WTC11 (cell line): ENCODE measurements at regions not wholly inside any gene's neighbourhood (a gene's known extent, or its start where the extent isn't known, plus 50 kb on each side); places are given as distances from the start of the nearest gene placed in this dataset.

Experiments
- ATAC-seq: fragments of 200-7000 bp; cut with Tn5 transposase; 2 replicates; pipeline ENCODE4 v1.10.0; 2021; ENCODE audit warnings: mild to moderate bottlenecking, moderate library complexity
- CTCF ChIA-PET: fragments of 300-600 bp; sonication (Branson Sonifier 250); formaldehyde crosslinking; loops from one replicate; lab custom pipeline; 2021; ENCODE audit warnings: antibody characterized with exemption; lab: Charles Lee
- POLR2A ChIA-PET: fragments of 350-600 bp; sonication (Branson Sonifier 250); formaldehyde crosslinking; loops from one replicate; lab custom pipeline; 2021; ENCODE audit warnings: antibody characterized with exemption; lab: Charles Lee
- DNase-seq: peaks from one replicate; pipeline ENCODE4 v3.0.0; 2021; ENCODE audit warnings: low spot score
- H3K27ac Mint-ChIP-seq: 2 replicates; pipeline ENCODE4 v1.8.0; 2021; ENCODE audit warnings: mixed read lengths
- H3K27me3 Mint-ChIP-seq: 2 replicates; pipeline ENCODE4 v1.8.0; 2021; ENCODE audit warnings: low read depth, mild to moderate bottlenecking, moderate library complexity, mixed read lengths
- H3K36me3 Mint-ChIP-seq: 2 replicates; pipeline ENCODE4 v1.8.0; 2021; ENCODE audit warnings: mixed read lengths
- H3K4me1 Mint-ChIP-seq: 2 replicates; pipeline ENCODE4 v1.8.0; 2022; ENCODE audit warnings: mixed read lengths
- H3K4me3 Mint-ChIP-seq: 2 replicates; pipeline ENCODE4 v1.8.0; 2021; ENCODE audit warnings: mild to moderate bottlenecking, moderate library complexity, mixed read lengths
- H3K9me3 Mint-ChIP-seq: 2 replicates; pipeline ENCODE4 v1.8.0; 2021; ENCODE audit warnings: mixed read lengths
- ATF3 ChIP-seq: sonication (generic); formaldehyde crosslinking; conservative IDR thresholded peaks from 2 replicates; pipeline ENCODE4 v1.8.1; 2022; ENCODE audit warnings: mild to moderate bottlenecking, missing genetic modification reagents
- E2F1 ChIP-seq: sonication (generic); formaldehyde crosslinking; IDR thresholded peaks from 2 replicates; pipeline ENCODE4 v1.8.0; 2022; ENCODE audit warnings: mild to moderate bottlenecking, missing genetic modification reagents
- E2F5 ChIP-seq: sonication (generic); formaldehyde crosslinking; IDR thresholded peaks from 2 replicates; pipeline ENCODE4 v1.8.1; 2022; ENCODE audit warnings: mild to moderate bottlenecking, moderate library complexity, missing genetic modification reagents
- ETV6 ChIP-seq: sonication (generic); formaldehyde crosslinking; IDR thresholded peaks from 2 replicates; pipeline ENCODE4 v1.8.1; 2022; ENCODE audit warnings: mild to moderate bottlenecking, missing genetic modification reagents
- FOXJ3 ChIP-seq: sonication (generic); formaldehyde crosslinking; IDR thresholded peaks from 2 replicates; pipeline ENCODE4 v1.9.0; 2021; ENCODE audit warnings: missing genetic modification reagents, mild to moderate bottlenecking, borderline replicate concordance
- JUN ChIP-seq: sonication (generic); formaldehyde crosslinking; IDR thresholded peaks from 2 replicates; pipeline ENCODE4 v1.8.0; 2023; ENCODE audit warnings: mild to moderate bottlenecking, missing genetic modification reagents
- NFATC4 ChIP-seq: fragments of 250-450 bp; sonication (Bioruptor Pico); IDR thresholded peaks from 2 replicates; pipeline ENCODE4 v1.9.0; 2021; ENCODE audit warnings: mild to moderate bottlenecking
- SOX15 ChIP-seq: fragments of 250-450 bp; sonication (Bioruptor Pico); IDR thresholded peaks from 2 replicates; pipeline ENCODE4 v1.9.0; 2021; ENCODE audit warnings: mild to moderate bottlenecking
- TCF7 ChIP-seq: sonication (generic); formaldehyde crosslinking; IDR thresholded peaks from 2 replicates; pipeline ENCODE4 v1.8.0; 2022; ENCODE audit warnings: mild to moderate bottlenecking, low read depth, missing genetic modification reagents, moderate library complexity
- TEAD1 ChIP-seq: sonication (generic); formaldehyde crosslinking; IDR thresholded peaks from 2 replicates; pipeline ENCODE4 v1.8.0; 2022; ENCODE audit warnings: mild to moderate bottlenecking, missing genetic modification reagents
- TP53 ChIP-seq: sonication (generic); formaldehyde crosslinking; IDR thresholded peaks from 2 replicates; pipeline ENCODE4 v1.8.1; 2023; ENCODE audit warnings: mild to moderate bottlenecking, missing genetic modification reagents
- ZNF138 ChIP-seq: sonication (generic); formaldehyde crosslinking; conservative IDR thresholded peaks from 2 replicates; pipeline ENCODE4 v1.8.1; 2022; ENCODE audit warnings: mild to moderate bottlenecking, moderate library complexity, missing genetic modification reagents
- ZNF219 ChIP-seq: sonication (generic); formaldehyde crosslinking; IDR thresholded peaks from 2 replicates; pipeline ENCODE4 v1.8.0; 2023; ENCODE audit warnings: missing genetic modification reagents, mild to moderate bottlenecking, borderline replicate concordance
- ZNF423 ChIP-seq: fragments of 250-450 bp; sonication (Bioruptor Pico); IDR thresholded peaks from 2 replicates; pipeline ENCODE4 v2.1.2; 2022; ENCODE audit warnings: mild to moderate bottlenecking, moderate library complexity
- TF ChIP-seq, protein P1 (sequence below): sonication (generic); formaldehyde crosslinking; conservative IDR thresholded peaks from 2 replicates; pipeline ENCODE4 v1.8.1; 2023; ENCODE audit warnings: mild to moderate bottlenecking, low read depth, missing genetic modification reagents, moderate library complexity
- TF ChIP-seq, protein P2 (sequence below): fragments of 250-450 bp; sonication (Bioruptor Pico); IDR thresholded peaks from 2 replicates; pipeline ENCODE4 v1.9.0; 2021; ENCODE audit warnings: mild to moderate bottlenecking
- TF ChIP-seq, protein P3 (sequence below): sonication (generic); formaldehyde crosslinking; IDR thresholded peaks from 2 replicates; pipeline ENCODE4 v1.8.0; 2023; ENCODE audit warnings: missing genetic modification reagents
- TF ChIP-seq, protein P4 (sequence below): sonication (generic); formaldehyde crosslinking; IDR thresholded peaks from 2 replicates; pipeline ENCODE4 v1.8.0; 2022; ENCODE audit warnings: mild to moderate bottlenecking, missing genetic modification reagents
- TF ChIP-seq, protein P5 (sequence below): sonication (generic); formaldehyde crosslinking; IDR thresholded peaks from 2 replicates; pipeline ENCODE4 v1.8.1; 2023; ENCODE audit warnings: mild to moderate bottlenecking, missing genetic modification reagents, moderate library complexity
- TF ChIP-seq, protein P6 (sequence below): fragments of 250-450 bp; sonication (Bioruptor Pico); IDR thresholded peaks from 2 replicates; pipeline ENCODE4 v1.9.0; 2021; ENCODE audit warnings: mild to moderate bottlenecking

GRCh38 chr1:228849011-228849541 lies 113.8 kb downstream of the RHOU start:
- Mint-ChIP-seq H3K9me3 (peaks cover 29% of the 10 kb centered on the region), H3K27ac (peak overlapping the region; percentile 89), H3K4me1 (peaks cover 43% of the 10 kb centered on the region), H3K4me3 (no peak overlapping the region), H3K36me3 (peaks cover 17% of the 10 kb centered on the region), H3K27me3 (peaks cover 6% of the 10 kb centered on the region)
- DNase-seq (no peak), ATAC-seq (peak; percentile 75)
- ChIA-PET POLR2A (interaction anchor here (1.5 kb wide), 1 partner anchor 11 kb away, joined by 5 read pairs; no protein-coding TSS in a partner anchor), CTCF (interaction anchor here (0.9 to 1.8 kb wide), 3 partner anchors 11 to 406 kb away, joined by 3 to 6 read pairs (median 3); no protein-coding TSS in a partner anchor)
- TF ChIP-seq, protein P1, sequence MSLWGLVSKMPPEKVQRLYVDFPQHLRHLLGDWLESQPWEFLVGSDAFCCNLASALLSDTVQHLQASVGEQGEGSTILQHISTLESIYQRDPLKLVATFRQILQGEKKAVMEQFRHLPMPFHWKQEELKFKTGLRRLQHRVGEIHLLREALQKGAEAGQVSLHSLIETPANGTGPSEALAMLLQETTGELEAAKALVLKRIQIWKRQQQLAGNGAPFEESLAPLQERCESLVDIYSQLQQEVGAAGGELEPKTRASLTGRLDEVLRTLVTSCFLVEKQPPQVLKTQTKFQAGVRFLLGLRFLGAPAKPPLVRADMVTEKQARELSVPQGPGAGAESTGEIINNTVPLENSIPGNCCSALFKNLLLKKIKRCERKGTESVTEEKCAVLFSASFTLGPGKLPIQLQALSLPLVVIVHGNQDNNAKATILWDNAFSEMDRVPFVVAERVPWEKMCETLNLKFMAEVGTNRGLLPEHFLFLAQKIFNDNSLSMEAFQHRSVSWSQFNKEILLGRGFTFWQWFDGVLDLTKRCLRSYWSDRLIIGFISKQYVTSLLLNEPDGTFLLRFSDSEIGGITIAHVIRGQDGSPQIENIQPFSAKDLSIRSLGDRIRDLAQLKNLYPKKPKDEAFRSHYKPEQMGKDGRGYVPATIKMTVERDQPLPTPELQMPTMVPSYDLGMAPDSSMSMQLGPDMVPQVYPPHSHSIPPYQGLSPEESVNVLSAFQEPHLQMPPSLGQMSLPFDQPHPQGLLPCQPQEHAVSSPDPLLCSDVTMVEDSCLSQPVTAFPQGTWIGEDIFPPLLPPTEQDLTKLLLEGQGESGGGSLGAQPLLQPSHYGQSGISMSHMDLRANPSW = no peak
- TF ChIP-seq, protein P2, sequence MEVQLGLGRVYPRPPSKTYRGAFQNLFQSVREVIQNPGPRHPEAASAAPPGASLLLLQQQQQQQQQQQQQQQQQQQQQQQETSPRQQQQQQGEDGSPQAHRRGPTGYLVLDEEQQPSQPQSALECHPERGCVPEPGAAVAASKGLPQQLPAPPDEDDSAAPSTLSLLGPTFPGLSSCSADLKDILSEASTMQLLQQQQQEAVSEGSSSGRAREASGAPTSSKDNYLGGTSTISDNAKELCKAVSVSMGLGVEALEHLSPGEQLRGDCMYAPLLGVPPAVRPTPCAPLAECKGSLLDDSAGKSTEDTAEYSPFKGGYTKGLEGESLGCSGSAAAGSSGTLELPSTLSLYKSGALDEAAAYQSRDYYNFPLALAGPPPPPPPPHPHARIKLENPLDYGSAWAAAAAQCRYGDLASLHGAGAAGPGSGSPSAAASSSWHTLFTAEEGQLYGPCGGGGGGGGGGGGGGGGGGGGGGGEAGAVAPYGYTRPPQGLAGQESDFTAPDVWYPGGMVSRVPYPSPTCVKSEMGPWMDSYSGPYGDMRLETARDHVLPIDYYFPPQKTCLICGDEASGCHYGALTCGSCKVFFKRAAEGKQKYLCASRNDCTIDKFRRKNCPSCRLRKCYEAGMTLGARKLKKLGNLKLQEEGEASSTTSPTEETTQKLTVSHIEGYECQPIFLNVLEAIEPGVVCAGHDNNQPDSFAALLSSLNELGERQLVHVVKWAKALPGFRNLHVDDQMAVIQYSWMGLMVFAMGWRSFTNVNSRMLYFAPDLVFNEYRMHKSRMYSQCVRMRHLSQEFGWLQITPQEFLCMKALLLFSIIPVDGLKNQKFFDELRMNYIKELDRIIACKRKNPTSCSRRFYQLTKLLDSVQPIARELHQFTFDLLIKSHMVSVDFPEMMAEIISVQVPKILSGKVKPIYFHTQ = no peak
- peak; percentile 67; the same call in 1 of the 2 replicates for TF ChIP-seq TEAD1 (CRISPR knock-in tag)
- TF ChIP-seq JUN (CRISPR knock-in tag) = no peak
- 0 out of 2 replicates have a peak, but pooled peaks have one; percentile 46 for TF ChIP-seq ZNF219 (CRISPR knock-in tag)
- no peak for TF ChIP-seq TCF7 (CRISPR knock-in tag)
- peak; percentile 30; the same call in 1 of the 2 replicates for TF ChIP-seq ETV6
- no peak for TF ChIP-seq SOX15 (CRISPR knock-in tag)
- TF ChIP-seq, protein P3, sequence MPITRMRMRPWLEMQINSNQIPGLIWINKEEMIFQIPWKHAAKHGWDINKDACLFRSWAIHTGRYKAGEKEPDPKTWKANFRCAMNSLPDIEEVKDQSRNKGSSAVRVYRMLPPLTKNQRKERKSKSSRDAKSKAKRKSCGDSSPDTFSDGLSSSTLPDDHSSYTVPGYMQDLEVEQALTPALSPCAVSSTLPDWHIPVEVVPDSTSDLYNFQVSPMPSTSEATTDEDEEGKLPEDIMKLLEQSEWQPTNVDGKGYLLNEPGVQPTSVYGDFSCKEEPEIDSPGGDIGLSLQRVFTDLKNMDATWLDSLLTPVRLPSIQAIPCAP (CRISPR knock-in tag) = peak; percentile 57; the same call in 1 of the 2 replicates
- TF ChIP-seq, protein P4, sequence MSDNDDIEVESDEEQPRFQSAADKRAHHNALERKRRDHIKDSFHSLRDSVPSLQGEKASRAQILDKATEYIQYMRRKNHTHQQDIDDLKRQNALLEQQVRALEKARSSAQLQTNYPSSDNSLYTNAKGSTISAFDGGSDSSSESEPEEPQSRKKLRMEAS (CRISPR knock-in tag) = peak; percentile 48
- TF ChIP-seq ZNF138 (CRISPR knock-in tag) = 0 out of 2 replicates have a peak, but pooled peaks have one; percentile 38

DNA sequence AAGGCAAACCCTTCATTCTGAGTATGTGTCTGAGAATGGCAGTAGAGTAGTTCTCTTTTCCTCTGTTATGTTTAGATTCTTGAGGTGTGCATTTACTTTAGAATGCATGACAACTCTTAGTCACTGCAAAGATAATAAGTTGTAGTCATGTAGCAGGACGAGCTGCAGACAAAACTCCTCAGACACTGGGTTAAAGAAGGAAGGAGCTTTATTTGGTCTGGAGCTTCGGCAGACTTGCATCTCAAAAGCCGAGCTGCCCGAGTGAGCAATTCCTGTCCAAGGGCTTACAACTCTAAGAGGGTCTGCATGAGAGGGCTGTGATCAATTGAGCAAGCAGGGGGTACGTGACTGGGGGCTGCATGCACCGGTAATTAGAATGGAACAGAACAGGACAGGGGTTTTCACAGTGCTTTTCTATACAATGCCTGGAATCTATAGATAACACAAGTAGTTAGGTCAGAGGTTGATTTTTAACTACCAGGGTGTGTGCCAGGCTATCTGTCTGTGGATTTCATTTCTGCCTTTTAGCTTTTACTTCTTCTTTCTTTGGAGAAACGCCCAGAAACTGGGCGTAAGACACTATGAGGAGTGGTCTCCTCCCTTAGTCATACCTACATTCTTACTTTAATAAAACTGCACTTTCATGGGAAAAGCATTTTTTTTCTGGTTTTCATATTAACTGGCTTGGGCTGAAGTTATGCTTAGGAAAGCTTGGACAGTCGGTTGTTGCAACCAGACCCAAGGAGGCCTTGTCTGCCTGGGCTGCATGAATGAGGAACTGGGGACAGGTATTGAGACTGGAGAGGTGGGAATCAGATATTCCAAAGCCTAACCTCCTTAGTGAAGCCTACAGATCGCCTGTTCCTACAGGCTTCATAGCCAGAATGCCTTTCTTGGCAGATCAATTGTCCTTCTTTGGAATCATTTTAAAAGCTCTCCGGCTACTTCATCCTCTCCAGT lies 115.1 kb downstream of the RHOU start:
- peaks cover 15% of the 10 kb centered on the region for H3K36me3 Mint-ChIP-seq
- ChIA-PET CTCF (interaction anchor here (1.8 kb wide), 1 partner anchor 404 kb away, joined by 6 read pairs; no protein-coding TSS in a partner anchor), POLR2A (no interaction called here)
- peaks cover 6% of the 10 kb centered on the region for H3K27me3 Mint-ChIP-seq
- peaks cover 27% of the 10 kb centered on the region for H3K9me3 Mint-ChIP-seq
- DNase-seq (no peak), ATAC-seq (no peak)
- no peak overlapping the region; the same call in 1 of the 2 replicates for H3K27ac Mint-ChIP-seq
- no peak overlapping the region for H3K4me3 Mint-ChIP-seq
- peaks cover 44% of the 10 kb centered on the region for H3K4me1 Mint-ChIP-seq
- TF ChIP-seq NFATC4 (CRISPR knock-in tag) = no peak
- TF ChIP-seq TP53 = no peak
- no peak for TF ChIP-seq E2F1 (CRISPR knock-in tag)
- TF ChIP-seq ATF3 (CRISPR knock-in tag) = no peak
- TF ChIP-seq E2F5 (CRISPR knock-in tag) = no peak
- TF ChIP-seq ZNF423 (CRISPR knock-in tag) = no peak
- TF ChIP-seq, protein P5, sequence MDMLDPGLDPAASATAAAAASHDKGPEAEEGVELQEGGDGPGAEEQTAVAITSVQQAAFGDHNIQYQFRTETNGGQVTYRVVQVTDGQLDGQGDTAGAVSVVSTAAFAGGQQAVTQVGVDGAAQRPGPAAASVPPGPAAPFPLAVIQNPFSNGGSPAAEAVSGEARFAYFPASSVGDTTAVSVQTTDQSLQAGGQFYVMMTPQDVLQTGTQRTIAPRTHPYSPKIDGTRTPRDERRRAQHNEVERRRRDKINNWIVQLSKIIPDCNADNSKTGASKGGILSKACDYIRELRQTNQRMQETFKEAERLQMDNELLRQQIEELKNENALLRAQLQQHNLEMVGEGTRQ = no peak
- TF ChIP-seq, protein P6, sequence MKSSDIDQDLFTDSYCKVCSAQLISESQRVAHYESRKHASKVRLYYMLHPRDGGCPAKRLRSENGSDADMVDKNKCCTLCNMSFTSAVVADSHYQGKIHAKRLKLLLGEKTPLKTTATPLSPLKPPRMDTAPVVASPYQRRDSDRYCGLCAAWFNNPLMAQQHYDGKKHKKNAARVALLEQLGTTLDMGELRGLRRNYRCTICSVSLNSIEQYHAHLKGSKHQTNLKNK = no peak
- no peak for TF ChIP-seq FOXJ3 (CRISPR knock-in tag)
